A673 (cell line): ENCODE measurements at regions not wholly inside any gene's neighbourhood (a gene's known extent, or its start where the extent isn't known, plus 50 kb on each side); places are given as distances from the start of the nearest gene placed in this dataset.

Experiments
- BruUV-seq: library from RNA; stranded (reverse); fragments of 400-500 nt; replicated peaks from 2 replicates; lab custom pipeline; 2021; lab: Mats Ljungman, UMichigan
- CTCF ChIA-PET: fragments of 300-600 bp; sonication (Branson Sonifier 250); formaldehyde crosslinking; loops from one replicate; lab custom pipeline; 2022; ENCODE audit warnings: antibody characterized with exemption; lab: Charles Lee
- POLR2A ChIA-PET: fragments of 300-600 bp; sonication (Branson Sonifier 250); formaldehyde crosslinking; loops from one replicate; lab custom pipeline; 2022; ENCODE audit warnings: antibody characterized with exemption; ENCODE audit not compliant: low non-redundant PET; lab: Charles Lee
- DNase-seq: peaks from one replicate; pipeline ENCODE4 v3.0.0-alpha.2; 2015; ENCODE audit warnings: low spot score
- H3K27ac ChIP-seq: fragments of 200-600 bp; sonication (generic); 2 replicates; pipeline ENCODE4 v1.5.1; 2016; ENCODE audit warnings: mixed run types, low read depth, mild to moderate bottlenecking, mixed read lengths, antibody characterized with exemption, low read length; ENCODE audit not compliant: poor library complexity, severe bottlenecking
- H3K27me3 ChIP-seq: fragments of 200-600 bp; sonication (generic); replicated peaks from 2 replicates; pipeline ENCODE4 v1.6.1; 2017; ENCODE audit warnings: mixed run types, low read depth, mild to moderate bottlenecking, mixed read lengths, antibody characterized with exemption, low read length; ENCODE audit not compliant: insufficient read depth, poor library complexity
- H3K36me3 ChIP-seq: fragments of 200-600 bp; sonication (generic); 2 replicates; pipeline ENCODE4 v1.6.1; 2016; ENCODE audit warnings: mixed run types, mild to moderate bottlenecking, mixed read lengths, antibody characterized with exemption, low read length; ENCODE audit not compliant: insufficient read depth, poor library complexity, severe bottlenecking
- H3K4me1 ChIP-seq: fragments of 200-600 bp; sonication (generic); 2 replicates; pipeline ENCODE4 v1.6.1; 2017; ENCODE audit warnings: mixed run types, mild to moderate bottlenecking, mixed read lengths, antibody characterized with exemption, low read length; ENCODE audit not compliant: insufficient read depth, poor library complexity, severe bottlenecking
- H3K4me3 ChIP-seq: fragments of 200-600 bp; sonication (generic); 2 replicates; pipeline ENCODE4 v1.5.1; 2016; ENCODE audit warnings: low read depth, mixed run types, mild to moderate bottlenecking, mixed read lengths, low read length; ENCODE audit not compliant: poor library complexity, severe bottlenecking
- H3K9me3 ChIP-seq: fragments of 200-600 bp; sonication (generic); 2 replicates; pipeline ENCODE4 v1.6.1; 2016; ENCODE audit warnings: mixed run types, low read depth, mild to moderate bottlenecking, mixed read lengths, antibody characterized with exemption, low read length; ENCODE audit not compliant: poor library complexity, severe bottlenecking
- EZH2 ChIP-seq: fragments of 200-600 bp; sonication (generic); IDR thresholded peaks from 2 replicates; pipeline ENCODE4 v1.6.1; 2017; ENCODE audit warnings: borderline replicate concordance, low read depth, mild to moderate bottlenecking, mixed read lengths, antibody characterized with exemption, low read length; ENCODE audit not compliant: poor library complexity, severe bottlenecking
- intact Hi-C: fragments of 100-400 bp; cut with micrococcal nuclease; formaldehyde crosslinking; loops from one replicate; pipeline ENCODE4 v1.10.0; 2022; ENCODE audit not compliant: unreplicated experiment
- TF ChIP-seq, protein P1 (sequence below): fragments of 300-800, 200-600 bp; sonication (generic); conservative IDR thresholded peaks from 2 replicates; pipeline ENCODE4 v1.5.1; 2017; ENCODE audit warnings: low read depth, mild to moderate bottlenecking, antibody characterized with exemption, low read length, moderate library complexity, mixed read lengths

DNA sequence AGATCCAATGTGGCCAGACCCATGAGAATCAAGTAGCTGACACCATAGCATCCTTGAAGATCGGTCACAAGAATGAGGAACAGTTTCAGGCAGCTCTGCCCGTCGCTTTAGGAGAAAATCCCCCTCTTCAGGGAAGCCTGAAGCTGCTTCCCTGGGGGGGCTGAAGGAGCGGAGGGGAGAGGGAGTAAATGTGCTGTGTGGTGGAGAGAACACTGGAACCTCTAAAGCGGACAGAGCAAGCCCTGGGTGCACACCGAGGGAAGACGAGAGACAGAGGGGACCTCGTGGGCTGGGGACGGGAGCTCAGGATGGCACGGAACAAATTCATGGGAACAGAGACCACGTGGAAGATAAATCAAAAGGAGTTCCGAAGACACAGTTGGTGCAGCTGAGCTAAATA, 154.3 kb downstream of the NDUFA10 start:
- POLR2A ChIA-PET = no interaction called here
- H3K27me3 ChIP-seq = peaks cover 10% of the 10 kb centered on the region
- intact Hi-C loops = no loop called here
- no peak overlapping the region for H3K27ac ChIP-seq
- DNase-seq = no peak
- no TSS peak for BruUV-seq
- no peak overlapping the region for H3K4me3 ChIP-seq
- CTCF ChIA-PET = no interaction called here
- peaks cover 3% of the 10 kb centered on the region for H3K9me3 ChIP-seq
- TF ChIP-seq EZH2 = no peak
- TF ChIP-seq, protein P1, sequence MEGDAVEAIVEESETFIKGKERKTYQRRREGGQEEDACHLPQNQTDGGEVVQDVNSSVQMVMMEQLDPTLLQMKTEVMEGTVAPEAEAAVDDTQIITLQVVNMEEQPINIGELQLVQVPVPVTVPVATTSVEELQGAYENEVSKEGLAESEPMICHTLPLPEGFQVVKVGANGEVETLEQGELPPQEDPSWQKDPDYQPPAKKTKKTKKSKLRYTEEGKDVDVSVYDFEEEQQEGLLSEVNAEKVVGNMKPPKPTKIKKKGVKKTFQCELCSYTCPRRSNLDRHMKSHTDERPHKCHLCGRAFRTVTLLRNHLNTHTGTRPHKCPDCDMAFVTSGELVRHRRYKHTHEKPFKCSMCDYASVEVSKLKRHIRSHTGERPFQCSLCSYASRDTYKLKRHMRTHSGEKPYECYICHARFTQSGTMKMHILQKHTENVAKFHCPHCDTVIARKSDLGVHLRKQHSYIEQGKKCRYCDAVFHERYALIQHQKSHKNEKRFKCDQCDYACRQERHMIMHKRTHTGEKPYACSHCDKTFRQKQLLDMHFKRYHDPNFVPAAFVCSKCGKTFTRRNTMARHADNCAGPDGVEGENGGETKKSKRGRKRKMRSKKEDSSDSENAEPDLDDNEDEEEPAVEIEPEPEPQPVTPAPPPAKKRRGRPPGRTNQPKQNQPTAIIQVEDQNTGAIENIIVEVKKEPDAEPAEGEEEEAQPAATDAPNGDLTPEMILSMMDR = no peak
- no peaks in the 10 kb centered on the region for H3K4me1 ChIP-seq
- no peaks in the 10 kb centered on the region for H3K36me3 ChIP-seq

DNA sequence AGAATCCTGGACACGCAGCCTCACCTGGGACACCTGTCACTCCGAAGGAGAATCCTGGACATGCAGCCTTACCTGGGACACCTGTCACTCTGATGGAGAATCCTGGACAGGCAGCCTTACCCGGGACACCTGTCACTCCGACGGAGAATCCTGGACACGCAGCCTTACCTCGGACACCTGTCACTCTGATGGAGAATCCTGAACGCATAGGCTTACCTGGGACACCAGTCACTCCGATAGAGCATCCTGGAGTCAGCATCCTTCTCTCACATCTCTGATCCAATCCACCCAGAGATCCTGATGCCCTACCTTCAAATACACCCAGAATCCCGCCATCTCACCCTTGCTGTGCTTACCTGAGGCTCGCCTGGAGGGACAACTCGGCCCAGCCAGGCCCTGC, 154.9 kb downstream of the NDUFA10 start:
- Histone ChIP-seq H3K9me3 (peaks cover 3% of the 10 kb centered on the region), H3K4me3 (no peak overlapping the region), H3K27ac (no peak overlapping the region), H3K4me1 (no peaks in the 10 kb centered on the region), H3K27me3 (peaks cover 10% of the 10 kb centered on the region), H3K36me3 (no peaks in the 10 kb centered on the region)
- intact Hi-C loops = no loop called here
- no peak for DNase-seq
- ChIA-PET POLR2A (no interaction called here), CTCF (no interaction called here)
- no TSS peak for BruUV-seq
- TF ChIP-seq EZH2 = no peak
- TF ChIP-seq, protein P1 = no peak

DNA sequence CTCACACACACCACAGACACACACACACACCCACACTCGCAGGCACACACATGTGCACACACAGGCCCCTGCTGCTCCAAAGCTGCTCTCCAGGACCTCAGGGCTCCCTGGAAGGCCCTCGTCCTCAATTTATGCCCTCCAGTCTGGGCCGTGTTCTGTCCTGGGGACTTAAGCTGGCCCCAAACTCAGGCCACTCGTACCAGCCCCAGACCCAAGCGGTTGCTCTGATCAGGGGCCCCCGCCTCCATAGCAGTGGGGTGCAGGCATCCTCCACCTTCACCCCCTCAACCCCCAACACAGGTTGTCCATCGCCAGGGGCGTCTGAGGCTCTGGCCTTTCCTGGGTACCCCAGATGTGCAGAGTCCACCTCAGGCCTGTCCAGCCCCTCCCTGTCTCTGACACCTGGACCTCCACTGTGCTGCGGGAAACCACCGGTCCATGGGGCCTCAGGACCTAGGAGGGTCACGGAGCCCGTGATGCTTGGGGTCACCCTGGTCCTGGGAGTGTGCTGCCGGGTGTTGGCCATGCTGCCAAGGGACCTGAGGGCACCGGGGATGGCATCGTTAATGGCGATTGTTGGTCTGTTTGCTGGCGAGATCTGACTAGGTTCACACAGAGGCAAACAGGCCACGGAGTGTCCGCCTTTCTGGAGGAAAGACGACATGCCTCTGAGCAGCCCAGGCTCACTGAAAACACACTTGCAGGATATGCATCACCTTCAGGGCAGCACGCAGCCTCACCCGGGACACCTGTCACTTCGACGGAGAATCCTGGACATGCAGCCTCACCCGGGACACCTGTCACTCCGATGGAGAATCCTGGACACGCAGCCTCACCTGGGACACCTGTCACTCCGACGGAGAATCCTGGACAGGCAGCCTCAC, 155.6 kb downstream of the NDUFA10 start:
- no peak for DNase-seq
- no peaks in the 10 kb centered on the region for H3K4me1 ChIP-seq
- POLR2A ChIA-PET = no interaction called here
- intact Hi-C loops = no loop called here
- CTCF ChIA-PET = no interaction called here
- no peak overlapping the region for H3K27ac ChIP-seq
- no peaks in the 10 kb centered on the region for H3K36me3 ChIP-seq
- BruUV-seq = no TSS peak
- no peak overlapping the region for H3K4me3 ChIP-seq
- TF ChIP-seq EZH2 = no peak
- TF ChIP-seq, protein P1 = no peak
- peaks cover 3% of the 10 kb centered on the region for H3K9me3 ChIP-seq
- peaks cover 10% of the 10 kb centered on the region for H3K27me3 ChIP-seq
